ENCODE measurements at regions not wholly inside any gene's neighbourhood (a gene's known extent, or its start where the extent isn't known, plus 50 kb on each side); places are given as distances from the start of the nearest gene placed in this dataset.
"Not testable (repeated sequence)": the region's sequence is repeated elsewhere in the genome, so short reads cannot be mapped to it uniquely, and the experiment has no call there.

DNA sequence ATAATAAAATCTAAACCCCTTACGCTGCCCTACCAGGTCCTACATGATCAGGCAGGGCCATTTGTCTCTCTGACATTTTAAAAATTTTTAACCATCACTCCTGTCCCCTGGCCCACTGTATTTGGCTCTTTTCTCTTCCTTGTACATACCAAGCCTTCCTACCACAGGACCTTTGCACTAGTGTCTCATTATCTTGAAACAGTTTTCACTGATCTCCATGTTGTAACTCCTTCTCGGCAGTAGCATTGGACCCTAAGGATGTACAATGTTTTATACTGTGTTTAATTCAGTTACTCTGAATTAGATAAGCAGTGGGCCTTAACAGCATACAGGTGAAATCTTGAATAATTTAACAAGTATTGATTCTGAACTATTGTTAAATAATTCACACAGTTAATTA is 330.7 kb downstream of the UTRN start:
- DNase-seq (ENCODE audit: low read depth) = no peak

DNA sequence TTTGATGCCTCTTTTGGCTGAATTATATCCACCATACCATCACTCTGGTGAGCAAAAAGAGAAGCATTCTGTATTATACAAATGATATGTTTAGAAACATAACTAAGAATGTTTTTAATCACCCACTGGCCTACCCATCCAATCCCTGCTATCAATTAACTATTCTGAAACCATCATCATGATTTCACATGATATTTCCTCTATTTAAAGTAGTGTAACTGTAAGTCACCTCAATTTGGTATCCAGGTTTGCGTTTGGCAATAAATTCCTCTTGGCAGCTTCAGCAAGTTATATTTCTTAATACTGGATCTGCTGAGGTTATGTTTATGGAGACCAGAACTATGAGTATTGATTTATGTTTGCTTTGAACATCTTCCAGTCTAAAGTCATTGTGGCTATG is 332.1 kb downstream of the UTRN start:
- no peak for DNase-seq (ENCODE audit: low read depth)

DNA sequence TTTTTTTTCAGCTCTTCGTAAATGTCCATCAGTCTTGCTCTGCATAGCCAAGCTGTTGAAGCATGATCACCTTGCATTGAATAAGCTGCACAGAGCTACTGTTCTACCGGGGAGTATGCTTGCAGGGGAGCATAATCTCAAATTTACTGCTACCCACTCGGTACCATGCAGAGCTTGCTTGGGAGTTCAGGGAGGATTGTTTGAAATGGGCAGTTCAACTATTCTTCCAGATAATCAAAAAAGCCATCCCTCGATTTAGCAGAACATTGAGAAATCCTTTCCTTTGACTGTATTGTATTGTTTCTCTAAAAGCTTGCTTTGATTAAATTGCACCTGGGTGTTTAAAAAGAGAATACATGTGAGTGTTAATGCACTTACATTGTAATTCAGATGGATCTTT is 332.6 kb downstream of the UTRN start:
- DNase-seq (ENCODE audit: low read depth) = no peak

DNA sequence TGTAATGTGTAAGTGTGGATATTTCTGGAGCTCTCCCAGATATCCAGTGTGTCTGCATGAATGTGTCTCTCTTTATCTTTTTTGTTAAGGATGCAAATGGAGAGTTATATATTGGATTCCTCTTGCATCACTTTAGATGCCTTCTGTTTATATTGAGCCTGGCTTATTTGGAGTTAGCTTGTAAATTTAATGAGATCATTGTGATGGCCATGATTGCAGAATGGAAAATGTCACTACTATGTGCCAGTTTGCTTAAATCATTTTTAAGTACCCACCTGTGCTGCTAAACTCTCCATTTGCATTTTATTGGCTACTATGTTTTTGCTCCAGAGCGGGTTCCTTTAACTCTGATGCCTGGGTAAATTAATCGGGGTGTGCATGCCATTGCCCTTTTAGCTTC is 334.8 kb downstream of the UTRN start:
- no peak for DNase-seq (ENCODE audit: low read depth)

DNA sequence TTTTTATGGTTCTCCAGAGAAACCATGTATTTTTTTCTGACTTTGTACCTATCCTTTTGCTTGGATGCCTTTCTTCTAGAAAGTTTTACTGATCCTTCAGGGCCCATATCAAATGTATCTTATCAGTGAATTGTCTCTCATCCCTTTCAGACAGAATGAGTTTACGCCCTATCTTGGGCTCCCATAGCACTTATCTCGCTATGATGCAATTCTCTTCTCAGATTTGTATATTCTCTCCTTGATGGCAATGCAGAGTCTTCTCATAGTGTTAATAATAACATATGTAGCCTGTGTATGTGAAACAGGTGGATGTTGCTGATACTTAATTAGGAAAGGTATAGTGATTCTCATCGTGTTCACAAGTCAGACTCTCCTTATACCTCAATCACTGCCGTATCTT is 336.2 kb downstream of the UTRN start:
- no peak for DNase-seq (ENCODE audit: low read depth)

DNA sequence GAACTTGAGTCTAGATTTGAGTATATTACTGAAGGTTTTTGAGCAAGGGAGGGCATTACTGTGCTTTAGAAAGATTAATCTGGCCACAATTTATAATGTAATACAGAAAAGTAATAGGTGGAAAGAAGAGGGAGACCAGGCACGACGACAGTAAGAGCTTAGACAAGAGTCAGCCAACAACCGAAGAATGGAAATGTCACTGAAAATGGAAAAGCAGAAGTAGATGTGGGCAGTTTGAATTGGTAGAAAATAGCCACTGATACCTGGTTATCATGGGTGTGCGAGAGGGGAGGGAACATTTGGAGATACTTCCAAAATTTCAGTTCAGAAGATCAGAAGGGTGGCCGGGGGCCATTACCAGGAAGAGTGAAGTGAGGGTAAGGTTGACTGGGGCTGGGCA is 339.1 kb downstream of the UTRN start:
- no peak for DNase-seq (ENCODE audit: low read depth)

DNA sequence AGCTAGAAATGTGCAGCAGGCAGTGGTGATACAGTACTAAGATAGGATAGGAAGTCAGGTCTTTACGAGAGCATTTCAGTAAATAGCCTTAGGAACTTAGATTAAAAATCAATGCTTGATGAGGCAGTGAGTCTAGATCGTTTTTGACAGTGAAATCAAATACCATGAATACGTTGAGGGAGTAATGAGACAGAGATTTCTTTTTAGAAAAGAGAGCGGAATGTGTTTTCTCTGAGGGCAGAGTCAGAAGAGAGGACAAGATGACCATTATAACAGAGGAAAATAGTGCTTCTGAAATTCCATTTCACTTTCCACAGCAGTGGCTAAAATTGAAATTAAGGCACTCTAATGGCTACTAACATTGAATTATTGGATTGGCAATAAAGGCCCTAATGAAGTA is 339.6 kb downstream of the UTRN start:
- no peak for DNase-seq (ENCODE audit: low read depth)

DNA sequence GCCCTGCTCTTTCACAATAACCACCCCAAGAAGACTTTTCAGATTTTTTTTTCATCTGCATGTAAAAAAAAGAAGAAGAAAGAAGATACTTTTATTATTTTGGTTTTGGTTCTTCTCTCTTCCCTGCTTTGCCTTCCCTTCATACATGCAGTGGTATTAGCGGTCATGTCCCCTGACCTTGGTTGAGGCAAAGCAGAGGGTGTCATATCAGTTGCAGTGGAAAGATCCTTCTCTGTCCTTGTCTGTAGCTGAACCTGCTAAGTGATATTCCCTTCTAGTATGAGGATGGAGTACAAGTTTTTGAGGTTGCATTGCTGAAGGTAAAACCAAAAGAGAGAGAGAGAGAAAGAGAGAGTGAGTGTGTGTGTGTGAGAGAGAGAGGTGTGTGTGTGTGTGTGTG is 345.7 kb downstream of the UTRN start:
- DNase-seq (ENCODE audit: low read depth) = no peak

DNA sequence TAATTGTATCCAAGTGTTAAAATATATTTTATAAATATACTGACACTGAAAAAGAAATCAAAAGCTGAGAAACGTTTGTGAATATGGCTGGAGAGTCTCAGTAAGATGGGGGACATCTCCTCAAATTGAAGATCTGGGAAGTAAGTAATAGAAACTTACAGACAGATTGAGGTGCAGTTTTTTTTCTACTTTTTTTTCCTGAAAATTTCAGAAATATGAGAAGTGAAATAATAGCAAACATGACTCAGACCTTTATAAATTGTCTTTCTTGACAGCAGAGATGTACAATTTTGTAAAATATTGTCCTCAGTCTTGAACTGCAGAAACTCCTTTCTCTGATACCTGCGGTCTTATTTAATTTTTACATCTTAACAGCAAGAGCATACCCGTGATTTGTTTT is 347.1 kb downstream of the UTRN start:
- DNase-seq (ENCODE audit: low read depth) = no peak

DNA sequence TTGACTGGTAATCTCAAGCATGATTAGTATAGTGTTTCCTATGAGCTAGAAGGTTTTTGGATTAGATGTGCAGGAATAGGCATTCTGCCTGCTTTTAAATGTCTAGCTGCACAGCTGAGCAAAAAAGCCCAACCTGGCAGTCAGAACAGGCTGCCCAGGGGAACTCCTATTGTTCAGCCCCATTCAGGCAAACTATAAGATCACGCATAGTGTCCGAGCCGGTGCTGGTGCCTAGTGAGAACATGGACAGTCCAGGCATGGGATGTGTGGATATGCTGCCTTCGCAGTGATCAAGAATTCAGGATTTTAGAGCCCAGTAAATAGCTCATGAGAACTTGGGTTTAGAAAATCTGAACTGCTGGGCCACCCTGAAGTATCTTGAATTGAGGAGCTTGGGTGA is 348.8 kb downstream of the UTRN start:
- no peak for DNase-seq (ENCODE audit: low read depth)

DNA sequence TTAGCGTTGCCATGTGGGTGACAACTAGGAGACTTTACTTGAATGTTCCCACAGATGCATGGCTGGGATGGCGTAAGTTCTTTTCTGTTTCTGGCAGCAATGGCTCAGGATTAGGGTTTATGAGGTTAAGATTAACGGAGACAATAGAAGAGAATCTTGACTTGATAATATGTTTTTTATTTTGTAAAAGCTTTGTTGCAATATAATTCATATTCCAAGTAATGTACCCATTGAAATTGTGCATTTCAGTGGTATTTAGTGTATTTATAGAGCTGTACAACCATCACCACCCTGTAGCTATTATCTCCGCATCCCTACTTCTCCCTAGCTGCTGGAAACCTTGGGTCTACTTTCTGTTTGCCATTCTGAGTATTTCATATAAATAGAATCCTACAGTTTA is 349.2 kb downstream of the UTRN start:
- no peak for DNase-seq (ENCODE audit: low read depth)

DNA sequence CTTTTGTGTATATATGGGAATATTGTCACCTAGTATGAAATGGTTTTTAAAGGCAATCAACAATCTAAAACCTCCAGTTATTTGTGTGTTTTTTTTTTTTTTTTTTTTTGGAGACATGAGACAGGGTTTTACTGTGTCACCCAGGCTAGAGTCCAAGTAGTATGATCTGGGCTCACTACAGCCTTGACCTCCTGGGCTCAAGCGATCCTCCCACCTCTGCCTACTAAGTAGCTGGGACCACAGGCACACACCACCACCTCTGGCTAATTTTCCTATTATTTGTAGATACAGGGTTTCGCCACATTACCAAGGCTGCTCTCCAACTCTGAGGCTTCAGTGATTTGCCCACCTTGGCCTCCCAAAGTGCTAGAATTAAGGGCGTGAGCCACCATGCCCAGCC is 349.9 kb downstream of the UTRN start:
- DNase-seq (ENCODE audit: low read depth) = no peak

DNA sequence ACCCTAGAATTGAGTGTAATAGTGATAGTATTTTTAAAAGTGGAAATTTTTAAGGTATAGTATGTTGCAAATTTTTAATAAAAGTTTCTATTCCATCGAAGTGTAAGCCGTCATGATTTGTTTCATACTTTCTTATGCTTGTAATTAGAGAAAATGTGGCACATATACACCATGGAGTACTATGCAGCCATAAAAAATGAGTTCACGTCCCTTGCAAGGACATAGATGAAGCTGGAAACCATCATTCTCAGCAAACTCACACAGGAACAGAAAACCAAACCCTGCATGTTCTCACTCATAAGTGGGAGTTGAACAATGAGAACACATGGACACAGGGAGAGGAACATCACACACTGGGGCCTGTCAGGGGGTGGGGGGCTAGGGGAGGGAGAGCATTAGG is 350.9 kb downstream of the UTRN start:
- DNase-seq (ENCODE audit: low read depth) = not testable (repeated sequence)

DNA sequence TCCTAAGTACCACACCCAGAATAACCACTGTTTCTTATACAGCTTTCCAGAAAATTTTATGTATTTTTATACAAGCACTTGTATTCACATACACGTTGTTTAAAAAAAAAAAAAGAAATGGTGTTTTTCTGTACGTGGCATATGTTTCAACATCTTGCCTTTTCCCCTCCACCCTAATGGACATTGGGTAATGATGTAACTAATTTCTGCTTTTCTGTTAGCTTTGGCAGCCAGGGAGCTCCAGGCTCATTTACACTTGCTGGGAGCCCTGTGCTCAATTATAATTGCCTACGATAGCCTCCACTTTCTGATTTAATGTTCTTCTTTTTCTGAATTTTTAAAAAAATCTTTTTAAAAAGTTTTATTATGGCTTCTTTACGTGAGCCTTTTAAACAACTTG is 352.4 kb downstream of the UTRN start:
- DNase-seq (ENCODE audit: low read depth) = no peak

DNA sequence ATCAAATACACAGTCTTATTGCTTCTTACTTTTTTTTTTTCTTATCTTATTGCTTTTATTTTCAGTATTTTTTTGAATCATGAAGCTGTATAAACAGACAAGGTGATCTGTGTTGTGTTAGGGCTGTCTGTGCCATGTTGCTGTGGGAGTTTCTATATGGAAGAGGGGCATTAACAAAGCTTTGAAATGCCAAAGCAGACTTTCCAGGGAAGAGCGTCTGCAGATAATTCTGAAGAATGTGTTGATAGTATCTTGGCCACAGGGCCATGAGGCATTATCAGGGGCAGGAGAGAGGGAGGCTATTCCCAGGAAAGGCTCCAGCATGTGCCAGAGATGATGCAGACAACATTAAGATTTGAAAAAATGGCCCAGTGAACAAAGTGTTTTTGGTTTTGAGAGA is 354.5 kb downstream of the UTRN start:
- no peak for DNase-seq (ENCODE audit: low read depth)

DNA sequence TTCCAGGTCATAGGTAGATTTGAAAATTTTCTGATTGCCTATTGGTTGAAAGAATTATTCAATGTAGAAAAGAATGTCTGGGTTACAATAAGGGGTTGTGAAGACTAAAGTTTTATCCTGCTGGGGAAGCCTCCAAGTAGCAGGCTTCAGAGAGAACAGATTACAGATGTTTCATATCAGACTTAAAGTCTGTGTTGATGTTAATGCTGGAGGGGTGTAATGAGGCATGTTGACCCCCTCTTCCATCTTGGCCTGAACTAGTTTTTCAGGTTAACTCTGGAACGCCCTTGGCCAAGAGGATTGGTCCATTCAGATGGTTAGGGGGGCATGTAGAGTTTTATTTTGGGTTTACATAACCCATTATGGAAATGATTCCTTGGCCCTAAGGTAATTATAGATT is 356.2 kb downstream of the UTRN start:
- DNase-seq (ENCODE audit: low read depth) = no peak

DNA sequence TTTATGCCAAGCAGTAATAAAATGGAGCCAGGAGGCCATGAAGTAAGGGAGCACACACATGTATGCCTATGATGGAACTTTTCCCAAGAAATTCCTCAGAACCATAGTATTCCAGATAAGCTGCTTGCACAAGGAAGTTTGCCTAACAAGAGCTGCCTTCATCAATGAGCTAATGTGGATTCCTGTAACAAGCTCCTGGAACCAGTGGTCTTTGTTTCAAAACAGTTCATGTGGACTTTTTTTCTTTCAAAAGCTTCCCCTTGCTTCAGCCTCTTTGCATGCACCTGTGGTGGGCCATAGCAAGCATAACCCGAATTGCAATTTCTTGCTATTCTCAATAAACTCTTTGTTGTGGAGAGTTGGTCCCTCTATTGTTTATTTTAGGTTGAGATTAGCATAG is 359.6 kb downstream of the UTRN start:
- DNase-seq (ENCODE audit: low read depth) = no peak

DNA sequence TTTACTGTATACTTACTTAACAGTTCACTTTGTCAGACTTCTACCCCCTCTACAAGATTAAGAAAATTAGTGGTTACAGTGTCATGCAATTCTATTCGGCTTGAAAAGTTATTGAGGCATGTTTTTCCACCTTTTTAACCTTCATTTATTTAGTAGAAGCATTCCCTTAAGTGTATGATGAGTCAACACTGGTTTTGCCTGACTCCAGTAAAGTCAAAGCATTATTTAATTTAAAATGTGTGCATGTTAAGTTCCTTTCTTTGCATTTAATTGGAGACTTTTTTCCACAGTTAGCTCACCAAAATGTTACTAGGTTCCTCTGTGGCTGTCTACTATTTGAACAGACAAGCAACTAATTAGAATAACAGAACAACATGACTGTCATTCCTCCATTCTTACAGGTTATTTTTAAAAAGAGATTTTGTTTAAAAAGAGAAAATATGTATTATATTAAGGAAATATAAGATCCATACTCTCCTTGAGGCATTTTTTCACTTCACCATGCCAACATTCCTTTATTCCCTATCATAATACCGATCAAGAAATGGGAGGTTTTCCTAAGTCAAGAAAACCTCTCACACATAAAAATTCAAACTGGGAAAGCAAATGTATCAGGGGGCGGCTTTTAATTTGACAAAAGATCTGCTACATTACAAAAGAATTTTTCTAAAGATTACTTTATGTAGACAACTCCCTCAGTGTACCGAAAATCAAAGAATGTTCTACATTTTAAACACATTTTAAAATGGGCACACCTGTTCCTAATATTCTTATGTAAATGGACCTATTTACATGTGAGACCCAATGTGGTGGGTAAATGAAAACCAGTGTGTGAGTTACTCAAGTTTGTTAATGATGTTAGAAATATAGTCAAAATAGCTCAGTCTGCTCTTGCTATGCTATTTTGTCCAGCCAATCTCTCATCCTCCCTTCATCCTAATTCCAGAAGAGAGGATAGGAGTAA is 361.2 kb downstream of the UTRN start:
- no peak for DNase-seq (ENCODE audit: low read depth)

DNA sequence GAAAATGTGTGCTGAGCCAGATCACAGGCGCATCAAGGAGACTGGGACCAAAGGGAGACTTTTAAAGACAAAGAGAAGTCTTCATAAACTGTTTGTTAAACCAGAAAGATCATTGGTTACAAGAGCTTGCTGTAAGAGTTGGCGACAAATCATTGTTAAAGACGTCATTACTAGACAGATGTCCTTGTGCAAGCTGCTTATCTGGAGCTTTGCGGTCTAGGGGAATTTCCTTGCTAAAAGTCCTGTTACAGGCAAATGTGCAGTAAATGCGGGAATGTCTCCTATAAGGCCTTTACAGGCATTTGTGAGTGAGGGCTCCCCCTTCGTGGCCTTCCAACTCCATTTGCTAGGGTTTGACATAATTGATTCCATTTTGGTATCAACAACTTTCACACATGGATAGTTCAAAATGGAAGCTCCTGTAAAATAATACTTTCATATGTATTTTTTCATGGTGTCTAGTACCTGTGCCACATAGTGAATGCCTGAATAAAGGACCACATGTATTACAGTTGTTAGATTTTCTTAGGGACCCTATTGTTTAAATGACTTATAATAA is 362.4 kb downstream of the UTRN start:
- DNase-seq (ENCODE audit: low read depth) = no peak

DNA sequence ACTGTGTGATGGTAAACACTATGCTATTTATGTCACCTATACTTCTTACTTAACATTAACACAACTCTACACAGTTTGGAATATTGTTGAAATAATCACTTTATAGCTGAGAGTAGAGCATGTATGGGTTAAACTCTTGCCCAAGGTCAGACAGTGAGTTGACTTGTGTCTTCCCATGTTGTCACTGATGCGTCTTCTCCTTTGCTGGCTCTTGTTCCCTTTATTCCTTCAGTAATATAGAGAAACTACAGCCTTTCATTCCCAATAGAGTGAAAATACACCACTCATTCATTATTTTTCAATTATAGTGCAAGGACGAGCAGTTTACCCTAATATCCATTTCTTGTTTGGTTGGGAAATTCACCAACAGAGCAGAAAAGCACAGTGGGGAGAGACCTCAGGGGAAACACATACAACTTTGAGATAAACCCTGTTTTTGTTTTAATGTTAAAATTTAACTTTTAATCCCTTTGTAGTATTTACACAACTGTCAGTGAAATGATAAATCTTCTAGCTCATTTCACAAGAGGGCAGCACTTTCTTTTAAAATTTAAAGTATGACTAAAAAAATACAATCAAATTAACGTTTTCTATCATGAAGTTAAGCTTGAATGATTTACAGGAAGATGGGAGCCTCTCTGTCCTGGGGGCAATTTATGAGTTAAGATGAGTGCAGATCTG is 363.0 kb downstream of the UTRN start:
- DNase-seq (ENCODE audit: low read depth) = no peak

DNA sequence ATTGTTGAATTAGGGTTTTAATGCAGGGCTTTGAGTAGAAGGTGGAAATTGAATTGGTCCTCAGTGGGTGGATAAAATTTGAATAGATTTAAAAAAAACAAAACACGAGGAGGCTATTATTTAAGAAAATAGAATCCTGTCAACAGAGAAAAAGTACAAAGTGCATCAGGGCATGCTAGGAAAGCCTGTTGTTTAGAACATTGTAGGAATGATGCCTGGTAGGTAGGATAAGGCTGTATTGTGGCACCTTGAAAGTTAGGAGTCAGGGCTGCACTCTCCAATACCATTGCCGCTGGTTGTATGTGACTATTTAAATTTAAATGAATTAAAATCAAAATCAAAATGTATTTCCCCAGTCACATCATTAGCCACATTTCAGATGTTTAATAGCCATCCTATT is 363.9 kb downstream of the UTRN start:
- no peak for DNase-seq (ENCODE audit: low read depth)

DNA sequence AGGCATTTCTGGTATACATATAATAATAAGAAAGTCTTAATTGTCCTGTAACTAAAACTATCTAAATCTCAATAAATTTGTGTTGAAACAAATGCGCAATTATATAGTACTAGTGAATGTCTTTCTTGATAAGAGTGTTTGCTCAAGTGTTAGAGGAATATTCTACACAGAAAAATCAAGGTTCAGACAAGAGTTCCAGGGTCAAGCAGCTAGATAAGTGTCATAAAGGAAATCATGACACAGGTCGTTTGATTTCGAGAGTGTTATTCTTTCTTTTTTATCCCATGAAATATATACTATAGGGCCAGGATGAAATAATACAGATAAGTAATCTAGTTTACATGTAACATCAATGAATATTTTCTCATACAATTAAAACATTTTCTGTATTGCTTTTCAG is 366.1 kb downstream of the UTRN start:
- DNase-seq (ENCODE audit: low read depth) = no peak

DNA sequence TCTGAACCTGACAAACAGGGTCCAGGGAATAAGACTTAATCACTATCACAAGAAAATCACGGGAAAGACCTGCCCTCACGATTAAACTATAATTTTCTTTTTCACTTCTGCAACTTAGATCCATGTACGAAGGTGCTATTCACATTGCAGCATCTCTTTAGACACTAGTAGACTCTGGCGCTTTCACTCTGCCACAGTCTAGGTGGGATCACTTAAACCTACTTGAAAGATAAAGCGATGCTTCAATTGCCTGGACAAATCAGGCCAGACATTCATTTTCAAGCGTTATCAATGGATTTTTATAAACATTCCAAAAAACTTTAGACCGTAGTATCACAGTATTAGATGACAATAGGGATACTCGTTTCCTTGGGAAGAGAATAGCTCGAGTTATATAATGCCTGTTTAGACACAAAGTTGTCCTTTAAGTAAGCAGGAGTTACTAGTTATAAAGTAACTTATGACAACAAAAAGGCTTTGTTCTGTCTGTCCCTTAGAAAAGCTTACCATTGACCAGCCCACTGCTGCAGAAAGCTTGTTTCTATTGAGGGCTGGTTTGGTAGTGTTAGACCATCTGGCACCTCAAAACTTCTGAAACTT is 367.3 kb downstream of the UTRN start:
- no peak for DNase-seq (ENCODE audit: low read depth)

Measured in activated T-helper 9 cell treated with anti-CD3 and anti-CD28 coated beads, Interleukin-2, amount 50 U/mL, for 16 hours (primary cell).